Keratinocyte (primary cell): ENCODE measurements at regions not wholly inside any gene's neighbourhood (a gene's known extent, or its start where the extent isn't known, plus 50 kb on each side); places are given as distances from the start of the nearest gene placed in this dataset.

ENCODE experiments used
- DNase-seq: peaks from one replicate; pipeline ENCODE4 v3.0.0-alpha.2; 2011; ENCODE audit warnings: low read depth, missing footprints, low spot score
- FAIRE-seq: peaks from 2 replicates; lab custom pipeline; 2011; peaks lifted over from hg19 to GRCh38; lab: Jason Lieb, UNC
- H2AFZ ChIP-seq: 2 replicates; pipeline ENCODE4 v1.6.0; 2012; ENCODE audit warnings: low read length, control low read depth, inconsistent platforms; ENCODE audit not compliant: control insufficient read depth
- H3K27ac ChIP-seq: 2 replicates; pipeline ENCODE4 v1.5.1; 2011; ENCODE audit warnings: low read length; ENCODE audit not compliant: control insufficient read depth, insufficient read depth
- H3K27me3 ChIP-seq: 3 replicates; pipeline ENCODE4 v1.6.0; 2011; ENCODE audit warnings: low read length; ENCODE audit not compliant: control insufficient read depth, insufficient read depth; ENCODE audit errors: extremely low read depth
- H3K36me3 ChIP-seq, 2 experiments: 2 replicates in 1 of 2; 3 replicates in 1 of 2; pipeline ENCODE4 v1.5.1; 2011; ENCODE audit warnings: low read length in 2 of 2, mild to moderate bottlenecking in 1 of 2; ENCODE audit not compliant: control insufficient read depth in 2 of 2, insufficient read depth in 2 of 2; ENCODE audit errors: extremely low read depth in 1 of 2
- H3K4me1 ChIP-seq: 3 replicates; pipeline ENCODE4 v1.5.1; 2011; ENCODE audit warnings: low read length; ENCODE audit not compliant: control insufficient read depth, insufficient read depth; ENCODE audit errors: extremely low read depth
- H3K4me2 ChIP-seq: 3 replicates; pipeline ENCODE4 v1.6.0; 2011; ENCODE audit warnings: low read depth, low read length; ENCODE audit not compliant: control insufficient read depth, insufficient read depth; ENCODE audit errors: extremely low read depth
- H3K4me3 ChIP-seq, 3 experiments: fragments of 200-600 bp in 1 of 3; sonication (generic) in 1 of 3; 2 replicates in 2 of 3; 3 replicates in 1 of 3; pipeline ENCODE4 v1.5.1; 2011 to 2016; ENCODE audit warnings: low read length in 3 of 3, mild to moderate bottlenecking in 3 of 3, control low read depth in 2 of 3, inconsistent platforms in 1 of 3, low read depth in 1 of 3, mixed read lengths in 1 of 3, mixed run types in 1 of 3, moderate library complexity in 1 of 3; ENCODE audit not compliant: control insufficient read depth in 2 of 3, insufficient read depth in 2 of 3; ENCODE audit errors: extremely low read depth in 1 of 3
- H3K79me2 ChIP-seq: 2 replicates; pipeline ENCODE4 v1.6.0; 2012; ENCODE audit warnings: low read length; ENCODE audit not compliant: control insufficient read depth, insufficient read depth
- H3K9ac ChIP-seq: 3 replicates; pipeline ENCODE4 v1.6.0; 2011; ENCODE audit warnings: low read length; ENCODE audit not compliant: control insufficient read depth, insufficient read depth; ENCODE audit errors: extremely low read depth
- H3K9me1 ChIP-seq: 3 replicates; pipeline ENCODE4 v1.6.0; 2011; ENCODE audit warnings: low read length; ENCODE audit not compliant: control insufficient read depth, insufficient read depth; ENCODE audit errors: extremely low read depth
- H3K9me3 ChIP-seq: 2 replicates; pipeline ENCODE4 v1.5.1; 2012; ENCODE audit warnings: low read depth, low read length; ENCODE audit not compliant: control insufficient read depth
- H4K20me1 ChIP-seq: 3 replicates; pipeline ENCODE4 v1.6.0; 2011; ENCODE audit warnings: low read length; ENCODE audit not compliant: control insufficient read depth, insufficient read depth; ENCODE audit errors: extremely low read depth
- CTCF ChIP-seq, 3 experiments: IDR thresholded peaks in 1 of 3; conservative IDR thresholded peaks in 1 of 3; optimal IDR thresholded peaks in 1 of 3; 2 replicates in 2 of 3; 3 replicates in 1 of 3; pipeline versions ENCODE3 to v1.5.1; 2011; ENCODE audit warnings: low read length in 3 of 3, mild to moderate bottlenecking in 3 of 3, moderate library complexity in 2 of 3, control low read depth in 1 of 3, inconsistent platforms in 1 of 3; ENCODE audit not compliant: insufficient read depth in 2 of 3; ENCODE audit errors: extremely low read depth in 1 of 3
- EZH2 ChIP-seq: IDR thresholded peaks from one replicate; pipeline ENCODE4 v1.6.1; 2012; ENCODE audit warnings: inconsistent platforms, mild to moderate bottlenecking, low read length, moderate library complexity
- dilution Hi-C: fragments of 300-500 bp; cut with MboI; formaldehyde crosslinking; loops from one replicate; pipeline ENCODE4 v1.7.0; 2020; ENCODE audit warnings: low sequenced_read_pairs; ENCODE audit not compliant: extremely low pct_ligation_motif_present

- H3K4me2 ChIP-seq = no peak overlapping the region
- DNase-seq (no peak), FAIRE-seq (no peak)
- no peaks in the 10 kb centered on the region for H4K20me1 ChIP-seq
- no peak overlapping the region for H3K27ac ChIP-seq
- H2AFZ ChIP-seq = no peak overlapping the region
- dilution Hi-C loops = no loop called here
- H3K9ac ChIP-seq = no peak overlapping the region
- H3K9me3 ChIP-seq = no peaks in the 10 kb centered on the region
- H3K79me2 ChIP-seq = no peaks in the 10 kb centered on the region
- H3K36me3 ChIP-seq = no peaks in the 10 kb centered on the region
- no peaks in the 10 kb centered on the region for H3K4me1 ChIP-seq
- no peaks in the 10 kb centered on the region for H3K9me1 ChIP-seq
- no peak overlapping the region for H3K4me3 ChIP-seq
- TF ChIP-seq CTCF (optimal IDR thresholded peaks at IDR 0.05 in 1 of 3, IDR thresholded peaks at IDR 0.05 in 1 of 3, conservative IDR thresholded peaks at IDR 0.05 in 1 of 3; ENCODE audit: extremely low read depth in 1 of 3, insufficient read depth in 2 of 3, low read length in 3 of 3) (no peak), EZH2 (no peak)
- H3K27me3 ChIP-seq = no peaks in the 10 kb centered on the region
Measured at GRCh38 chr11:91819195-91819594, 405.4 kb upstream of the FAT3 start.

- no peaks in the 10 kb centered on the region for H3K36me3 ChIP-seq
- no peak overlapping the region for H3K4me2 ChIP-seq
- TF ChIP-seq CTCF (optimal IDR thresholded peaks at IDR 0.05 in 1 of 3, IDR thresholded peaks at IDR 0.05 in 1 of 3, conservative IDR thresholded peaks at IDR 0.05 in 1 of 3; ENCODE audit: extremely low read depth in 1 of 3, insufficient read depth in 2 of 3, low read length in 3 of 3) (no peak), EZH2 (no peak)
Measured at GRCh38 chr11:91817996-91818395, 406.6 kb upstream of the FAT3 start.

More at GRCh38 chr11:91817996-91818395, 406.6 kb upstream of the FAT3 start:
- Histone ChIP-seq H3K9me3 (no peaks in the 10 kb centered on the region), H3K9ac (no peak overlapping the region), H3K4me3 (no peak overlapping the region), H3K27ac (no peak overlapping the region), H3K27me3 (no peaks in the 10 kb centered on the region), H2AFZ (no peak overlapping the region), H4K20me1 (no peaks in the 10 kb centered on the region), H3K79me2 (no peaks in the 10 kb centered on the region), H3K9me1 (no peaks in the 10 kb centered on the region), H3K4me1 (no peaks in the 10 kb centered on the region)
- FAIRE-seq = no peak
- dilution Hi-C loops = no loop called here
- DNase-seq = no peak
